GM19438 (cell line): ENCODE measurements at regions not wholly inside any gene's neighbourhood (a gene's known extent, or its start where the extent isn't known, plus 50 kb on each side); places are given as distances from the start of the nearest gene placed in this dataset.

Experiments
- ATAC-seq: cut with Tn5 transposase; IDR thresholded peaks from one replicate; pipeline ENCODE4 v1.9.1; 2021; ENCODE audit warnings: low read depth; ENCODE audit not compliant: unreplicated experiment

- ATAC-seq = no peak
These were observed 369.8 kb downstream of the SV2B start for GRCh38 chr15:91469632-91470567.

GRCh38 chr15:91471468-91471867 lies 371.4 kb downstream of the SV2B start:
- ATAC-seq = no peak

DNA sequence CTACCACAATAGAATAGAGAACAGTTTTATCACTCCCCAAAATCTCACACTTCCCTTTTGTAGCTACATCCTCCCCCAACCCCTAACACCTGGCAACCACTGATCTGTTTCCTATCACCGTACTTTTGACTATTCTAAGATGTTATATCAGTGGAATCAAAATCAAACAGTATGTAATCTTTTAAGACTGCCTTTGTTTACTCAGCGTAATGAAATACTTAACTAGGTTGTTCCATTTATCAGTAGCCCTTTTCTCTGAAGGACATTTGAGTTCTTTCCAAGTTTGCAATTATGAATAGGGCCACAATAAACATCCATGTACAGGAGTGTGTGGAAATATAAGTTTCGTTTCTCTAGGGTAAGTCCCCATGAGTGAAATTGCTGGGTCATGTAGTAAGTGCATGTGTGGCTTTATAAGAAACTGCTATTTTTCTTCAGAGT lies 372.3 kb downstream of the SV2B start:
- no peak for ATAC-seq

DNA sequence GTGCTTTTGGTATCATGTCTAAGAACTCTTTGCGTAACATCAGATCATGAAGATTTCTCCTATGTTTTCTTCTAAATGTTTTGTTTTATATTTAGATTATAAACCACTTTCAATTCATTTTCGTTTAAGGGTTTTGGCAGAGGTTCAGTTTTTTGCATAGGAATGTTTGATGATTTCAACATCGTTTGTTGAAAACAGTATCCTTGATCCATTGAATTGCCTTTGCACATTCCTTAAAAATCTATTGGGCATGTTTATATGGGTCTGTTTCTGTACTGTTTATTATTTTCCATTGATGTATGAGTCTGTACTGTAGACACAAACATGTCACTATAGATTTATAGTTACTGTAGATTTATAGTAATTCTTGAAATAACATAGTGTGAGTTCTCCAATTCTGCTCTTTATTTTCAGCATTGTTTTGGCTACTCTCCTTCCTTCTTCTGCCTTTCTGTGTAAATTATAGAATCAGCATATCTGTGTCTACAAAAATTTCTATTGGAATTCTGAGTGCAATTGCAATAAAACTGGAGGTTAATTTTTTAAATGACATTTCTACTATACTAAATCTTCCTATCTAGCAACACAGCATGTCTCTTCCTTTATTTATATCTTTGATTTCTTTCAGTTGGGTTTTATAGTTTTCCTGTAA lies 374.0 kb downstream of the SV2B start:
- no peak for ATAC-seq

GRCh38 chr15:91476861-91477260 lies 376.6 kb upstream of the SLCO3A1 start:
- no peak for ATAC-seq

- no peak for ATAC-seq
These were observed 374.8 kb upstream of the SLCO3A1 start for GRCh38 chr15:91478717-91479191.

DNA sequence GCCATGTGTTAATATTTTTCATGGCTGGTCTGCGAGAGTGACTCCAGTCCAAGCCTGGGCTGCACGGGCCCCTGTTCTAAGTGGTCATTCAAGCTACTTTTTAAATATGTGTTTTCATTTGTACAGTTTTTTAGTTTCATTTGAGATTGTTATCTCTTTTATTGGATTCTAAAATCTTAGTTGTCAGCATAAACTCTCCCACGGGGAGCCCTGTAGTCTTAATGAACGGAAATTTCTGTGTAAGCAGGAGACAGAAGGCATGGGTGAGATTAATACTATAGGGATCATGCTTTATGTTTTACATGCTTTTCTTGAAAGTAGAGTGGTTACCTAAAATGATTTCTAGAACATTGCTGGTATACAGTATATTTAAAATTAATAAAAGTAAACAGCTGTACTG lies 373.1 kb upstream of the SLCO3A1 start:
- ATAC-seq = no peak

GRCh38 chr15:91482799-91483198 lies 370.7 kb upstream of the SLCO3A1 start:
- no peak for ATAC-seq

DNA sequence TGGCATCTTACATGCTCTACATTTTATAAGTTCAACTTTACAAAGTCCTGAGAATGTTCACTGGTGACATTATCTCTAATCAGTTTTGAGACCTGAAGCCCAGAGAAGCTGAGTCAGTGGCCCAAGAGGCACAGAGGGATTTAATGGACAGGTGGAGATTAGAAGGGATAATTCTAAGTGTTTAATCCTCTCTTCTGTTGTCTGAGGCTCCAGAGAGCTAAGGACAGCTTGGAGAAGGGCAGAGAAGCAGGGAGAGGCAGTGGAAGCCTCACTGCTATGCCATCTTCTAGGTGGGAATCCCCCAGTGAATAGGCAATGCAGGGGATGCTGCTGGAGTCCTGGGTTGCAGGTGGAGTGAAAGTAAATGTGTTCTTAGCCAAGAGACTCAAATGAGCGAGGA lies 369.4 kb upstream of the SLCO3A1 start:
- ATAC-seq = no peak

DNA sequence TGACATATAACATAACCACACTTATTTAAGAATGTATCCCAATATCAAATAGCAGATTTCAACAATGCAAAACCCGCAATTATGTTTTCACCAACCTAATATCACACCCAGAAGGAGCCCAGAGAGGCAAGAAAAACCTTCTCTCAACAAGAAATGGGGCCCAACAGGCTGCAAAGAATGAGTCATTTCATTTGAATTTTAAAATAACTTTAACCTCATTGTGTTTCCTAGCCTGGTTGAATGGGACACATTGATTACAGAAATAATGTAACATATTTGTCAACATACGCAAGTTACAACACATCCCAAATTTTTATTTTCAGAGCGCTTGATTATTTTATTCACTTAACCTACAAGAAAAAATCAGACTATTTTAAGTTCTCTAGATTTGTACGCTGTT lies 365.1 kb upstream of the SLCO3A1 start:
- no peak for ATAC-seq

DNA sequence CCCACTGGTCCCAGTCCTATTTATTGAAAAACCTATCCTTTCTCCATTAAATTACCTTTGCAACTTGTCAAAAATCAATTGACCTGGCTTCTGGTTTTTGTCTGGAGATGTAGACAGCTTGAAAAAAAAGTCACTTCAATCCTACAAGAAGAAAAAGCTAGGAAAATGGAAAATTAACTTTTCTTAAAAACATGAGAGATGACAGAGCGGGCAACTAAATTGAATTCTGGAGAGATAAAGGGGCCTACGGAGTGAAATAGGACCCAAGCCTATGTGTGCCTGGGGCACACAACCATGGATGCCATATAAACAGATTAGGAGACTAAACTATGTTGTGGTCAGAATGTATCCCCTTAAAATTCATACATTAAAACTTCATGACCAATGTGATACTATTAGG lies 363.3 kb upstream of the SLCO3A1 start:
- no peak for ATAC-seq

DNA sequence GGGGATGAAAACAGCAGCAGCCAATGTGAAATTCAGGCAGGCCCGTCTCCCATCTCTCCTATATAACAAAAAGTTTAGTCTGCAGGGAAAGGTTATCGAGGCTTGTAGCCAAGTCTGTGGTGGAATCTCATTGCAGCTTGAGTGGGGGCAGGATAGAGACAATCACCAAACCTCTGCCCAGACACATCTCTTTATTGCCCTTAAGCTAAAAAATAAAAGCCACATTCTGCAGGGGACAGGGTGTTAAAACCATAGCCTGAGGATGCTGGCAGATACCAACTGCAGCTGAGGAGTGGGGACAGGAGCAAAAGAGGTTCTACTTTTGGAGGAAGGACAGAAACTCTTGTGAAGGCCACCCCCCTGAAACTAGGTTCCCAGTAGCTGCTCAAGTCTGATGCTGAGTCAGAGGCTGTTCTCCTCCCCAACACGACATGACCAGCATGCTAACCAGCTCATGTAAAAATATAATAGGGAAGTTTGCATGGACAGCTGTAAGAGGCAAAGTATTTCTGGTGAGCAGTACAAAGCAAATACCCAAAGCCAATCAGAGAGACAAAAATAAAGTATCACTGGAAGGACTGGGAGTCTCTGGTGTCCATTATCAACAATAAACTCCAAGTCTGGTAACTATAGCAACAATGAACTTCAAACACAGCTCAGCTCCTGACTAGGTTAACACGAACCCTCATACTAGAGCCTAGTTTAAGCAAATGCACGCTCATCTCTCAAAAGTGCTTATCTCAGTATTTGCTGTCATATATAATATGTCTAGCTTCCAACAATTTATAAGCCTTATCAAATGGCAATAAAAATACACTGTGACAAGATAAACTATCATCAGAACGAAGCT lies 362.2 kb upstream of the SLCO3A1 start:
- ATAC-seq = no peak

- no peak for ATAC-seq
These were observed 356.5 kb upstream of the SLCO3A1 start for GRCh38 chr15:91496754-91497691.

DNA sequence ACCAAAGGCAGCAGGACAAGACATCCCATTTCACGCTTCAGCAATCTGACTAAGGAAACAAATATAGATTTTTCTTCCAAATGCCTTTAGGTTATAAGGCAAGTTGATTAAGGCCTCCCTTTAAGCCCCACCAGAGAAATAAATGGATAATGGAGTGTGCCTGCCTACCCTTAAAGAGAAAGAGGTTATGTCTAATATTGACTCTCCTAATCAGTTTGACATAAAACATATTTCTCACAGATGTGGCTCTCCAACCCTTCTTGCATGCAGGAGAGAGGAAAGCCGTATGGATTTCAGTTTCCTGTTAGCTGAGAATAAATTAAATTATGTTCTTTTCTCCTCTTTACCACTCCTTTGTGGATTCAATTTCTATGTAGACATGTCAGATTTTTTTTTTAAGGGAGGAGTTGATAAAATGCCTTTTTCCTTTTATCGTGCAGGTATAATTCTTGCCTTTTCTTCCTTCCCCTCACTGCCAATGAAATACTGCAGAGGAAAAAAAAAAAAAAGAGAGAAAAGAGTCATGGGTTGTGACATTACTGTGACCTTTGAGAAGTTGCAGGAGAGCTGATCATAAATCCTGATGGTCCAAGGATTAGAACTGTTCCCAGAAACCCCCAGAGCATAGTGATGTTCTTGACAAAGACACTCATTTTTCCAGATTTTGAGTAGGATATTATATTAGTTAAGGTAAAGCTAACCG lies 355.3 kb upstream of the SLCO3A1 start:
- no peak for ATAC-seq

GRCh38 chr15:91498749-91499062 lies 354.8 kb upstream of the SLCO3A1 start:
- ATAC-seq = no peak

GRCh38 chr15:91499774-91500383 lies 353.6 kb upstream of the SLCO3A1 start:
- ATAC-seq = no peak

DNA sequence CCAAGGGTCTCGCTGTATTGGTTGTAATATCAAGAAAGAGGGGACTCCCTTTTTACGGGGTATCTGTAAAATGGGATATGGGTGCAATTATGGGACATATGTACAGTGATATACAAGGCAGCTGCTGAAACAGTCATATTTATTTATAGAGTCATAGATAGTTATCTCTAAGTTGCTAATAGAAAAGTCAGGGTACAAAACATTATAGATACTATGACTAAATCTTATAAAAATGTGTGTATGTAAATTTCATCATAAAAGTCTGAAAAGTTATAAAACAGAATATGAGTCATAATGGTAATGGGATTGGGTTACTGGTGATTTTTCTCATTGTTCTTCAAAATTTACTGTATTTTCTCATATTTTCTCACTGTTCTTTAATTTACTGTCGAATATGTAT lies 344.9 kb upstream of the SLCO3A1 start:
- ATAC-seq = no peak

GRCh38 chr15:91514147-91514546 lies 339.4 kb upstream of the SLCO3A1 start:
- ATAC-seq = no peak

GRCh38 chr15:91515188-91515754 lies 338.2 kb upstream of the SLCO3A1 start:
- no peak for ATAC-seq
